Epithelial cell of esophagus (primary cell): ENCODE measurements at regions not wholly inside any gene's neighbourhood (a gene's known extent, or its start where the extent isn't known, plus 50 kb on each side); places are given as distances from the start of the nearest gene placed in this dataset.

ENCODE experiments used
- DNase-seq: peaks from one replicate; pipeline ENCODE4 v3.0.0; 2010; ENCODE audit warnings: low read depth
- H3K4me3 ChIP-seq: 2 replicates; pipeline ENCODE4 v1.5.1; 2011; ENCODE audit warnings: mild to moderate bottlenecking, low read length, control low read depth
- TF ChIP-seq, protein P1 (sequence below): IDR thresholded peaks from 2 replicates; pipeline ENCODE4 v1.5.1; 2011; ENCODE audit warnings: low read depth, mild to moderate bottlenecking, low read length, control low read depth, inconsistent platforms; ENCODE audit not compliant: insufficient read depth; ENCODE audit errors: missing control alignments

GRCh38 chr2:82827426-82827825, 1631.7 kb downstream of the SUCLG1 start:
- H3K4me3 ChIP-seq: no peak overlapping the region
- TF ChIP-seq, protein P1, sequence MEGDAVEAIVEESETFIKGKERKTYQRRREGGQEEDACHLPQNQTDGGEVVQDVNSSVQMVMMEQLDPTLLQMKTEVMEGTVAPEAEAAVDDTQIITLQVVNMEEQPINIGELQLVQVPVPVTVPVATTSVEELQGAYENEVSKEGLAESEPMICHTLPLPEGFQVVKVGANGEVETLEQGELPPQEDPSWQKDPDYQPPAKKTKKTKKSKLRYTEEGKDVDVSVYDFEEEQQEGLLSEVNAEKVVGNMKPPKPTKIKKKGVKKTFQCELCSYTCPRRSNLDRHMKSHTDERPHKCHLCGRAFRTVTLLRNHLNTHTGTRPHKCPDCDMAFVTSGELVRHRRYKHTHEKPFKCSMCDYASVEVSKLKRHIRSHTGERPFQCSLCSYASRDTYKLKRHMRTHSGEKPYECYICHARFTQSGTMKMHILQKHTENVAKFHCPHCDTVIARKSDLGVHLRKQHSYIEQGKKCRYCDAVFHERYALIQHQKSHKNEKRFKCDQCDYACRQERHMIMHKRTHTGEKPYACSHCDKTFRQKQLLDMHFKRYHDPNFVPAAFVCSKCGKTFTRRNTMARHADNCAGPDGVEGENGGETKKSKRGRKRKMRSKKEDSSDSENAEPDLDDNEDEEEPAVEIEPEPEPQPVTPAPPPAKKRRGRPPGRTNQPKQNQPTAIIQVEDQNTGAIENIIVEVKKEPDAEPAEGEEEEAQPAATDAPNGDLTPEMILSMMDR: no peak
- no peak for DNase-seq

GRCh38 chr2:82826437-82826836, 1632.6 kb downstream of the SUCLG1 start:
- no peak overlapping the region for H3K4me3 ChIP-seq
- TF ChIP-seq, protein P1: no peak
- DNase-seq: no peak

DNA sequence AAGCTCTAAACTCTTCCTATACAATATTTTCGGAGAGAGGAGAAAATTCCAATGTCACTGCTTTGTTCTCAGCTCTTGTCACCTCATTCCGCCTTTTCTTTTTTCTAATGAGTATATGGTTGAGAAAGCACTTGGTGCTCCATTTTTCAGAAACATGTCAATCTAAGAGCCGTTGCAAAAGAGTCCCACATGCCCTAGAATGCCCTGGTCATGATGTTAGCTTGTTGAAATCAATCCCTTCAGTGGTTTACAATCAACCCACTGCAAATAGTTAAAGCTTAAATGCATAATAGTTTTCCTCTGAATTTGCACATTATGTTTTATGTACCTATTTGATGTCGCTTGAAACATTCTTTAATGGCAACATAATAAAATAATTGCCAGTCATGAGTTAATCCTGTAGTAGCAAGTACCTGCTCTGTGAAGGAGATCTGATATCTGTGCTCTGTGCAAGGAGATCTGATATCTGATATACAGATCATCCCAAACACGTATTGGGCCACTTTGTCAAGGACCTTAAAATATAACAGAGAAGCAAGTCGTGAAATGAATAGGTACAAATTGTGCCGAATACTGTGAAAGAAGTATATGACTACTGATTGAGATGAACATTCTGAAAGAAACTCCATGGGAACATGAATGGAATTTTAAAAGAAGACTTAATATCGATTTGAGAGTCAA, 1633.5 kb downstream of the SUCLG1 start:
- H3K4me3 ChIP-seq: no peak overlapping the region
- TF ChIP-seq, protein P1: no peak
- no peak for DNase-seq

- TF ChIP-seq, protein P1: no peak
- no peak overlapping the region for H3K4me3 ChIP-seq
- no peak for DNase-seq
Observed at GRCh38 chr2:82823892-82824291, 1635.2 kb downstream of the SUCLG1 start.

- H3K4me3 ChIP-seq: no peak overlapping the region
- no peak for DNase-seq
- TF ChIP-seq, protein P1: no peak
Observed at GRCh38 chr2:82819951-82820350, 1639.1 kb downstream of the SUCLG1 start.

DNA sequence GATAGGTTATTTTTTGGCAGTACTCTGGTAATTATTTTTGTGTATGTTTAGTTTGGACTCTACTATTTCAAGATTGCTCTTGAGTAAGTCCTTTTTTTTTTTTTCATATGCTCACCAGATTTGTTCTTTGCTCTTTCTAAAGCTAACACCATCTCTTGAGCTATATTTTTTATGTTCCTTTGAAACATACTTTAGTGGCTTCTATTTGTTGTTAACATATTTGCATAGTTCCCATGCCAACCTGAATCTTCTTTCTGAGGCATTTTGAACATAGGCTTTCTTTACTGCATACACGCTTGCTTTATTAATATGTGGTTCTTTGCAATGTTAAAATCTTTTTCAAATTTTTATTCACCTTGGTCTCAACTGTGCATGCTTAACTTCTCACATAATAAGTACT, 1644.9 kb downstream of the SUCLG1 start:
- no peak for DNase-seq
- H3K4me3 ChIP-seq: no peak overlapping the region
- TF ChIP-seq, protein P1: no peak

- DNase-seq: no peak
- no peak overlapping the region for H3K4me3 ChIP-seq
- TF ChIP-seq, protein P1: no peak
Observed at GRCh38 chr2:82811946-82812345, 1647.1 kb downstream of the SUCLG1 start.
